GM23248 (cell line): ENCODE measurements at regions not wholly inside any gene's neighbourhood (a gene's known extent, or its start where the extent isn't known, plus 50 kb on each side); places are given as distances from the start of the nearest gene placed in this dataset.
"Not testable (repeated sequence)": the region's sequence is repeated elsewhere in the genome, so short reads cannot be mapped to it uniquely, and the experiment has no call there.

Source experiments
- EZH2 ChIP-seq: fragments of 200-600 bp; sonication (generic); IDR thresholded peaks from 2 replicates; pipeline ENCODE4 v1.6.1; 2018; ENCODE audit warnings: antibody characterized with exemption, mild to moderate bottlenecking; ENCODE audit not compliant: insufficient read depth, poor library complexity, severe bottlenecking
- EZH2phosphoT487 ChIP-seq: fragments of 200-600 bp; sonication (generic); IDR thresholded peaks from 2 replicates; pipeline ENCODE4 v1.6.1; 2018; ENCODE audit warnings: antibody characterized with exemption, moderate library complexity, mild to moderate bottlenecking, low read depth; ENCODE audit not compliant: insufficient read depth

DNA sequence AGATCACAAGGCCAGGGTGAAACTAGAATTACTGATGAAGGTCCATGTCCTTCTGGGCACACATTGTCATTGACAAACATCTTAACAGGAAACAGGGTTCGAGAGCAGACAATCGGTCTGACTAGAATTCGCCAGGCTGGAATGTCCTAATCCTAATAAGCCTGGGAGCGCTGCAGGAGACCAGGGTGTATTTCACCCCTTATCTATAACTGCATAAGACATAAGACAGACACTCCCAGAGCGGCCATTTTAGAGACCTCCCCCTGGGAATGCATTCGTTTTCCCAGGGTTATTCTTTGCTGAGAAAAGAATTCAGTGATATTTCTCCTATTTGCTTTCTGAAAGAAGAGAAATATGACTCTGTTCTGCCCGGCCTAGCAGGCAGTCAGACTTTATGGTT lies 1112.9 kb upstream of the TENM3 start:
- TF ChIP-seq EZH2, EZH2phosphoT487: not testable (repeated sequence)
